H9 (cell line): ENCODE measurements at regions not wholly inside any gene's neighbourhood (a gene's known extent, or its start where the extent isn't known, plus 50 kb on each side); places are given as distances from the start of the nearest gene placed in this dataset.

Experiments
- DNase-seq: peaks from one replicate; pipeline ENCODE4 v3.0.0-alpha.2; 2017
- H2AFZ ChIP-seq: one replicate; pipeline ENCODE4 v1.6.1; 2013; ENCODE audit warnings: mild to moderate bottlenecking, low read length, control low read depth, moderate library complexity
- H2AK5ac ChIP-seq: 2 replicates; pipeline ENCODE4 v1.6.1; 2013; ENCODE audit warnings: low read length, control low read depth, mixed read lengths; ENCODE audit not compliant: insufficient read length
- H2BK120ac ChIP-seq: one replicate; pipeline ENCODE4 v1.6.1; 2013; ENCODE audit warnings: low read depth, mild to moderate bottlenecking, low read length, control low read depth, inconsistent platforms; ENCODE audit not compliant: poor library complexity, severe bottlenecking
- H2BK12ac ChIP-seq: 2 replicates; pipeline ENCODE4 v1.6.1; 2013; ENCODE audit warnings: low read length, control low read depth, mixed read lengths, low read depth; ENCODE audit not compliant: insufficient read length
- H2BK15ac ChIP-seq: 2 replicates; pipeline ENCODE4 v1.6.1; 2013; ENCODE audit warnings: low read depth, low read length, control low read depth
- H2BK20ac ChIP-seq: one replicate; pipeline ENCODE4 v1.6.1; 2013; ENCODE audit warnings: low read depth, mild to moderate bottlenecking, low read length, control low read depth, inconsistent platforms; ENCODE audit not compliant: poor library complexity, severe bottlenecking
- H2BK5ac ChIP-seq: 2 replicates; pipeline ENCODE4 v1.6.1; 2013; ENCODE audit warnings: low read length, control low read depth, mixed read lengths; ENCODE audit not compliant: insufficient read length
- H3K14ac ChIP-seq: 2 replicates; pipeline ENCODE4 v1.6.1; 2013; ENCODE audit warnings: low read length, control low read depth; ENCODE audit not compliant: insufficient read depth
- H3K18ac ChIP-seq: 2 replicates; pipeline ENCODE4 v1.6.1; 2013; ENCODE audit warnings: low read depth, mild to moderate bottlenecking, mixed read lengths, low read length, control low read depth; ENCODE audit not compliant: insufficient read length
- H3K23ac ChIP-seq: 2 replicates; pipeline ENCODE4 v1.6.1; 2013; ENCODE audit warnings: low read length, control low read depth, mixed read lengths, low read depth; ENCODE audit not compliant: insufficient read length
- H3K23me2 ChIP-seq: 2 replicates; pipeline ENCODE4 v1.6.1; 2013; ENCODE audit warnings: low read depth, mild to moderate bottlenecking, mixed read lengths, low read length, control low read depth; ENCODE audit not compliant: insufficient read length, poor library complexity, severe bottlenecking
- H3K27ac ChIP-seq: 2 replicates; pipeline ENCODE4 v1.5.1; 2013; ENCODE audit warnings: low read length, control low read depth, mixed read lengths, low read depth; ENCODE audit not compliant: insufficient read length
- H3K27me3 ChIP-seq: 2 replicates; pipeline ENCODE4 v1.6.1; 2013; ENCODE audit warnings: low read length, control low read depth, inconsistent platforms; ENCODE audit not compliant: insufficient read depth
- H3K4ac ChIP-seq: 2 replicates; pipeline ENCODE4 v1.6.1; 2013; ENCODE audit warnings: low read depth, mild to moderate bottlenecking, control low read depth, inconsistent platforms, low read length, moderate library complexity
- H3K4me1 ChIP-seq: 2 replicates; pipeline ENCODE4 v1.6.1; 2013; ENCODE audit warnings: low read length, control low read depth, inconsistent platforms; ENCODE audit not compliant: insufficient read depth
- H3K4me2 ChIP-seq: 2 replicates; pipeline ENCODE4 v1.6.1; 2013; ENCODE audit warnings: low read length, control low read depth, mixed read lengths; ENCODE audit not compliant: insufficient read length, insufficient read depth
- H3K56ac ChIP-seq: 2 replicates; pipeline ENCODE4 v1.6.1; 2013; ENCODE audit warnings: low read depth, mild to moderate bottlenecking, mixed read lengths, low read length, control low read depth; ENCODE audit not compliant: insufficient read length
- H3K79me1 ChIP-seq: 2 replicates; pipeline ENCODE4 v1.6.1; 2013; ENCODE audit warnings: low read depth, mild to moderate bottlenecking, moderate library complexity, low read length, control low read depth, inconsistent platforms; ENCODE audit not compliant: insufficient read depth, poor library complexity, severe bottlenecking
- H3K79me2 ChIP-seq: 2 replicates; pipeline ENCODE4 v1.6.1; 2013; ENCODE audit warnings: low read length, control low read depth, inconsistent platforms; ENCODE audit not compliant: insufficient read depth
- H3K9ac ChIP-seq: 2 replicates; pipeline ENCODE4 v1.6.1; 2013; ENCODE audit warnings: low read length, control low read depth, mixed read lengths; ENCODE audit not compliant: insufficient read length; ENCODE audit errors: extremely low read depth
- H3K9me3 ChIP-seq: one replicate; pipeline ENCODE4 v1.6.1; 2013; ENCODE audit warnings: low read depth, low read length, inconsistent platforms; ENCODE audit not compliant: control insufficient read depth
- H3T11ph ChIP-seq: one replicate; pipeline ENCODE4 v1.6.1; 2013; ENCODE audit warnings: mild to moderate bottlenecking, low read length, control low read depth, inconsistent platforms
- H4K20me1 ChIP-seq: one replicate; pipeline ENCODE4 v1.6.1; 2013; ENCODE audit not compliant: control insufficient read depth, insufficient read length, insufficient read depth
- H4K5ac ChIP-seq: 2 replicates; pipeline ENCODE4 v1.6.1; 2013; ENCODE audit warnings: low read depth, mild to moderate bottlenecking, mixed read lengths, low read length, control low read depth; ENCODE audit not compliant: insufficient read length
- H4K8ac ChIP-seq: replicated peaks from 2 replicates; pipeline ENCODE4 v1.6.1; 2013; ENCODE audit warnings: low read length, control low read depth, mixed read lengths, low read depth; ENCODE audit not compliant: insufficient read length
- H4K91ac ChIP-seq: 2 replicates; pipeline ENCODE4 v1.6.1; 2013; ENCODE audit warnings: low read depth, mild to moderate bottlenecking, moderate library complexity, mixed read lengths, low read length, control low read depth; ENCODE audit not compliant: insufficient read length
- H3K27ac Mint-ChIP-seq, 3 experiments: 2 replicates in 2 of 3; 3 replicates in 1 of 3; pipeline ENCODE4 v1.8.0; 2020 to 2021; ENCODE audit warnings: mixed read lengths in 3 of 3, mild to moderate bottlenecking in 1 of 3, moderate library complexity in 1 of 3
- H3K27me3 Mint-ChIP-seq: 2 replicates; pipeline ENCODE4 v1.8.0; 2021; ENCODE audit warnings: low read depth, mild to moderate bottlenecking, moderate library complexity, mixed read lengths
- H3K36me3 Mint-ChIP-seq, 3 experiments: 2 replicates in 2 of 3; 3 replicates in 1 of 3; pipeline ENCODE4 v1.8.0; 2020 to 2021; ENCODE audit warnings: low read depth in 3 of 3, mixed read lengths in 3 of 3; ENCODE audit not compliant: insufficient read depth in 1 of 3
- H3K4me1 Mint-ChIP-seq, 2 experiments: 2 replicates each; pipeline ENCODE4 v1.8.0; 2020; ENCODE audit warnings: mixed read lengths in 2 of 2
- H3K4me3 Mint-ChIP-seq, 2 experiments: 2 replicates in 1 of 2; 3 replicates in 1 of 2; pipeline ENCODE4 v1.8.0; 2020 to 2021; ENCODE audit warnings: mild to moderate bottlenecking in 2 of 2, mixed read lengths in 2 of 2, moderate library complexity in 1 of 2
- H3K9me3 Mint-ChIP-seq, 2 experiments: 2 replicates in 1 of 2; 3 replicates in 1 of 2; pipeline ENCODE4 v1.8.0; 2020; ENCODE audit warnings: mild to moderate bottlenecking in 2 of 2, mixed read lengths in 2 of 2, moderate library complexity in 1 of 2
- WGBS: extraction: QIAGEN DNeasy Blood & Tissue Kit; methylation state at CpG from one replicate; pipeline ENCODE4 v1.1.7; 2013; ENCODE audit warnings: missing lambda C conversion rate, low lambda C conversion rate, mixed read lengths; ENCODE audit not compliant: insufficient read length; ENCODE audit errors: extremely low coverage; 5-methylcytosine and 5-hydroxymethylcytosine counted together
- TF ChIP-seq, protein P1 (sequence below): fragments of 200-600 bp; sonication (generic); conservative IDR thresholded peaks from 3 replicates; pipeline ENCODE4 v1.8.0; 2021; ENCODE audit warnings: antibody characterized with exemption, mild to moderate bottlenecking

DNA sequence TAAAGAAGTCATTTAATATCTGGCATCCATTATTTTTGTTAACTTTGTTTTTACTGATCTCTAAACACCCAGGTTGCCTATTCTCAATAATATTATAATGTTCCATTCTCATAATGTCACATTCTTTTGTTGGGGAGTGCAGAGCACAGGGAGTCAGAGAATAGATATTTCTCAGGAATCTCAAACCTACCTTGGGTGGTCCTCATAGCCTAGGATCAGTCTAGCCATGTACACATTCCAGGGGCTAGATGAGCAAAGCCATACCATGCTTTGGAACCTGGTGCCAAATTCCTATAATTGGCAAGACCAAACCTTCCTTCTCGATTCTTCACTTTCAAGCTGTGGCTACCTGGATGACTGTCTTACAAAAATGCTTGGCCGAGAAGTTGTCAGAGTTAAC is 1124.7 kb upstream of the WWC1 start:
- H3K23me2 ChIP-seq: no peaks in the 10 kb centered on the region
- H2BK120ac ChIP-seq: no peak overlapping the region
- no peak overlapping the region for H3K27ac ChIP-seq
- H2BK15ac ChIP-seq: no peak overlapping the region
- Mint-ChIP-seq H3K4me1 (peaks cover 11 to 16% of the 10 kb centered on the region in 2 experiments), H3K4me3 (no peak overlapping the region), H3K9me3 (no peaks in the 10 kb centered on the region), H3K27me3 (no peaks in the 10 kb centered on the region), H3K36me3 (no peaks in the 10 kb centered on the region), H3K27ac (no peak overlapping the region)
- H2BK20ac ChIP-seq: no peak overlapping the region
- H3K9me3 ChIP-seq: no peaks in the 10 kb centered on the region
- no peak overlapping the region for H3K4me2 ChIP-seq
- H3K56ac ChIP-seq: no peak overlapping the region
- no peaks in the 10 kb centered on the region for H3K79me2 ChIP-seq
- no peak overlapping the region for H4K8ac ChIP-seq
- H2AK5ac ChIP-seq: no peak overlapping the region
- H2BK5ac ChIP-seq: no peak overlapping the region
- H3K4me1 ChIP-seq: no peaks in the 10 kb centered on the region; the same call in 1 of the 2 replicates
- no peak overlapping the region for H2BK12ac ChIP-seq
- no peaks in the 10 kb centered on the region for H4K20me1 ChIP-seq
- H3K9ac ChIP-seq: no peak overlapping the region
- no peak overlapping the region for H3K14ac ChIP-seq
- no peaks in the 10 kb centered on the region for H3K27me3 ChIP-seq
- H4K91ac ChIP-seq: no peak overlapping the region
- no peak overlapping the region for H3K18ac ChIP-seq
- DNase-seq: no peak
- H3K4ac ChIP-seq: no peak overlapping the region
- H3K79me1 ChIP-seq: no peaks in the 10 kb centered on the region
- WGBS: no CpG with 5 or more reads among the region's 2 CpGs
- H4K5ac ChIP-seq: no peak overlapping the region
- no peak overlapping the region for H2AFZ ChIP-seq
- TF ChIP-seq, protein P1, sequence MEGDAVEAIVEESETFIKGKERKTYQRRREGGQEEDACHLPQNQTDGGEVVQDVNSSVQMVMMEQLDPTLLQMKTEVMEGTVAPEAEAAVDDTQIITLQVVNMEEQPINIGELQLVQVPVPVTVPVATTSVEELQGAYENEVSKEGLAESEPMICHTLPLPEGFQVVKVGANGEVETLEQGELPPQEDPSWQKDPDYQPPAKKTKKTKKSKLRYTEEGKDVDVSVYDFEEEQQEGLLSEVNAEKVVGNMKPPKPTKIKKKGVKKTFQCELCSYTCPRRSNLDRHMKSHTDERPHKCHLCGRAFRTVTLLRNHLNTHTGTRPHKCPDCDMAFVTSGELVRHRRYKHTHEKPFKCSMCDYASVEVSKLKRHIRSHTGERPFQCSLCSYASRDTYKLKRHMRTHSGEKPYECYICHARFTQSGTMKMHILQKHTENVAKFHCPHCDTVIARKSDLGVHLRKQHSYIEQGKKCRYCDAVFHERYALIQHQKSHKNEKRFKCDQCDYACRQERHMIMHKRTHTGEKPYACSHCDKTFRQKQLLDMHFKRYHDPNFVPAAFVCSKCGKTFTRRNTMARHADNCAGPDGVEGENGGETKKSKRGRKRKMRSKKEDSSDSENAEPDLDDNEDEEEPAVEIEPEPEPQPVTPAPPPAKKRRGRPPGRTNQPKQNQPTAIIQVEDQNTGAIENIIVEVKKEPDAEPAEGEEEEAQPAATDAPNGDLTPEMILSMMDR: no peak
- H3T11ph ChIP-seq: no peak overlapping the region
- H3K23ac ChIP-seq: no peak overlapping the region
